H1 (cell line): ENCODE measurements at regions not wholly inside any gene's neighbourhood (a gene's known extent, or its start where the extent isn't known, plus 50 kb on each side); places are given as distances from the start of the nearest gene placed in this dataset.

Experiments
- CTCF ChIA-PET: fragments of 300-600 bp; sonication (Branson Sonifier 250); formaldehyde crosslinking; loops from one replicate; lab custom pipeline; 2021; ENCODE audit not compliant: partially characterized antibody; lab: Charles Lee
- POLR2A ChIA-PET: fragments of 300-600 bp; sonication (Branson Sonifier 250); formaldehyde crosslinking; loops from one replicate; lab custom pipeline; 2021; ENCODE audit warnings: inconsistent platforms; ENCODE audit not compliant: partially characterized antibody; lab: Charles Lee
- DNase-seq, 2 experiments: peaks; one replicate each; pipeline versions ENCODE4 v3.0.0 to v3.0.0-alpha.2; 2010 to 2022; ENCODE audit warnings: low spot score in 2 of 2, low read depth in 1 of 2, mixed read lengths in 1 of 2
- FAIRE-seq: peaks from 2 replicates; lab custom pipeline; 2011; peaks lifted over from hg19 to GRCh38; lab: Jason Lieb, UNC
- H2AFZ ChIP-seq: 2 replicates; pipeline ENCODE4 v1.8.1; 2012; ENCODE audit warnings: low read length, inconsistent platforms
- H2AK5ac ChIP-seq: 2 replicates; pipeline ENCODE4 v1.6.1; 2013; ENCODE audit warnings: low read depth, low read length
- H2BK120ac ChIP-seq: replicated peaks from 2 replicates; pipeline ENCODE3; 2013; ENCODE audit warnings: low read depth, low read length, inconsistent platforms
- H2BK12ac ChIP-seq: 2 replicates; pipeline ENCODE4 v1.6.1; 2013; ENCODE audit warnings: low read depth, low read length
- H2BK15ac ChIP-seq: 2 replicates; pipeline ENCODE4 v1.6.1; 2013; ENCODE audit warnings: low read length
- H2BK20ac ChIP-seq: 2 replicates; pipeline ENCODE4 v1.6.1; 2013; ENCODE audit warnings: low read length
- H2BK5ac ChIP-seq: 2 replicates; pipeline ENCODE4 v1.6.1; 2013; ENCODE audit warnings: low read depth, low read length
- H3K14ac ChIP-seq: 2 replicates; pipeline ENCODE4 v1.6.1; 2013; ENCODE audit warnings: inconsistent platforms; ENCODE audit not compliant: insufficient read length
- H3K18ac ChIP-seq: 2 replicates; pipeline ENCODE4 v1.6.1; 2013; ENCODE audit warnings: low read length; ENCODE audit errors: extremely low read depth
- H3K23ac ChIP-seq: 2 replicates; pipeline ENCODE4 v1.6.1; 2013; ENCODE audit warnings: inconsistent platforms; ENCODE audit not compliant: insufficient read length
- H3K23me2 ChIP-seq: 2 replicates; pipeline ENCODE4 v1.6.1; 2013; ENCODE audit warnings: low read depth, low read length
- H3K27ac ChIP-seq: 2 replicates; pipeline ENCODE4 v1.6.1; 2011; ENCODE audit warnings: low read depth, low read length, inconsistent platforms
- H3K27me3 ChIP-seq, 4 experiments: replicated peaks in 1 of 4; 1 replicate in 1 of 4; 2 replicates in 3 of 4; pipeline versions ENCODE4 v1.6.1 to v1.8.1; 2011 to 2013; ENCODE audit warnings: low read length in 3 of 4, mild to moderate bottlenecking in 3 of 4, inconsistent platforms in 2 of 4, mixed read lengths in 2 of 4, moderate library complexity in 1 of 4; ENCODE audit not compliant: control insufficient read depth in 3 of 4, insufficient read depth in 3 of 4; ENCODE audit errors: extremely low read depth in 1 of 4
- H3K36me3 ChIP-seq, 4 experiments: 2 replicates each; pipeline versions ENCODE4 v1.6.1 to v1.8.1; 2011 to 2013; ENCODE audit warnings: mild to moderate bottlenecking in 4 of 4, low read length in 3 of 4, moderate library complexity in 2 of 4, control low read depth in 1 of 4, inconsistent platforms in 1 of 4; ENCODE audit not compliant: insufficient read depth in 4 of 4, control insufficient read depth in 2 of 4
- H3K4ac ChIP-seq: replicated peaks from 2 replicates; pipeline ENCODE3; 2013; ENCODE audit warnings: low read length, low read depth, mixed read lengths, inconsistent platforms; ENCODE audit not compliant: insufficient read length
- H3K4me1 ChIP-seq, 4 experiments: replicated peaks in 1 of 4; 1 replicate in 1 of 4; 2 replicates in 3 of 4; pipeline versions ENCODE4 v1.6.1 to v1.8.1; 2011 to 2013; ENCODE audit warnings: low read length in 3 of 4, inconsistent platforms in 2 of 4, mixed read lengths in 1 of 4; ENCODE audit not compliant: insufficient read depth in 4 of 4, control insufficient read depth in 3 of 4
- H3K4me2 ChIP-seq, 2 experiments: 2 replicates each; pipeline versions ENCODE4 v1.6.1 to v1.8.1; 2011 to 2013; ENCODE audit warnings: low read depth in 2 of 2, low read length in 2 of 2, control low read depth in 1 of 2, inconsistent platforms in 1 of 2, mild to moderate bottlenecking in 1 of 2; ENCODE audit not compliant: insufficient read depth in 1 of 2
- H3K4me3 ChIP-seq, 4 experiments: fragments of 200-600, 300-600 bp in 1 of 4; sonication (generic), shearing (Covaris generic), sonication (Bioruptor Twin) in 1 of 4; 2 replicates each; pipeline versions ENCODE4 v1.5.1 to v1.8.1; 2011 to 2016; ENCODE audit warnings: low read length in 4 of 4, low read depth in 3 of 4, control low read depth in 2 of 4, inconsistent platforms in 2 of 4, mild to moderate bottlenecking in 2 of 4, mixed read lengths in 1 of 4, moderate library complexity in 1 of 4; ENCODE audit not compliant: insufficient read depth in 2 of 4; ENCODE audit errors: extremely low read depth in 1 of 4
- H3K56ac ChIP-seq: replicated peaks from 2 replicates; pipeline ENCODE3; 2013; ENCODE audit warnings: low read depth, mild to moderate bottlenecking, mixed read lengths, low read length, inconsistent platforms; ENCODE audit not compliant: insufficient read length
- H3K79me1 ChIP-seq: 2 replicates; pipeline ENCODE4 v1.6.1; 2013; ENCODE audit warnings: low read depth, low read length, control low read depth
- H3K79me2 ChIP-seq, 2 experiments: 2 replicates each; pipeline versions ENCODE4 v1.6.1 to v1.8.1; 2012 to 2013; ENCODE audit warnings: low read length in 2 of 2, mild to moderate bottlenecking in 2 of 2, inconsistent platforms in 1 of 2; ENCODE audit not compliant: insufficient read depth in 2 of 2, control insufficient read depth in 1 of 2
- H3K9ac ChIP-seq, 4 experiments: replicated peaks in 1 of 4; 1 replicate in 1 of 4; 2 replicates in 3 of 4; pipeline versions ENCODE4 v1.6.1 to v1.8.1; 2011 to 2013; ENCODE audit warnings: low read depth in 3 of 4, low read length in 3 of 4, control low read depth in 2 of 4, mild to moderate bottlenecking in 2 of 4, moderate library complexity in 2 of 4, inconsistent platforms in 1 of 4; ENCODE audit errors: extremely low read depth in 1 of 4
- H3K9me3 ChIP-seq, 2 experiments: 2 replicates each; pipeline versions ENCODE4 v1.6.1 to v1.8.1; 2012 to 2013; ENCODE audit warnings: mild to moderate bottlenecking in 2 of 2, moderate library complexity in 2 of 2, control low read depth in 1 of 2, inconsistent platforms in 1 of 2, low read depth in 1 of 2, low read length in 1 of 2, mixed read lengths in 1 of 2; ENCODE audit not compliant: insufficient read depth in 2 of 2
- H4K20me1 ChIP-seq, 2 experiments: replicated peaks in 1 of 2; 2 replicates each; pipeline versions ENCODE3 to v1.8.1; 2011 to 2013; ENCODE audit warnings: inconsistent platforms in 2 of 2, low read length in 2 of 2, mild to moderate bottlenecking in 1 of 2; ENCODE audit not compliant: insufficient read depth in 2 of 2, control insufficient read depth in 1 of 2
- H4K5ac ChIP-seq: 2 replicates; pipeline ENCODE4 v1.6.1; 2013; ENCODE audit warnings: low read length, low read depth, mixed read lengths, inconsistent platforms; ENCODE audit not compliant: insufficient read length
- H4K8ac ChIP-seq: 2 replicates; pipeline ENCODE4 v1.8.0; 2013; ENCODE audit warnings: mild to moderate bottlenecking, moderate library complexity, low read length, inconsistent platforms; ENCODE audit not compliant: insufficient read depth; ENCODE audit errors: extremely low read depth
- H4K91ac ChIP-seq: replicated peaks from 2 replicates; pipeline ENCODE3; 2013; ENCODE audit warnings: low read length, mixed read lengths, inconsistent platforms; ENCODE audit not compliant: insufficient read length
- BACH1 ChIP-seq: IDR thresholded peaks from 2 replicates; pipeline ENCODE4 v1.6.1; 2012; ENCODE audit warnings: low read length, improper control_type of control experiment
- EGR1 ChIP-seq: IDR thresholded peaks from 2 replicates; pipeline ENCODE4 v1.6.1; 2011; ENCODE audit warnings: low read depth, low read length, borderline replicate concordance
- EP300 ChIP-seq, 2 experiments: IDR thresholded peaks; 1 replicate in 1 of 2; 2 replicates in 1 of 2; pipeline ENCODE4 v1.6.1; 2011 to 2012; ENCODE audit warnings: low read depth in 2 of 2, low read length in 2 of 2, mild to moderate bottlenecking in 2 of 2, borderline replicate concordance in 1 of 2, inconsistent platforms in 1 of 2, moderate library complexity in 1 of 2
- FOSL1 ChIP-seq: IDR thresholded peaks from 2 replicates; pipeline ENCODE4 v1.6.1; 2011; ENCODE audit warnings: mild to moderate bottlenecking, low read depth, low read length, moderate library complexity; ENCODE audit not compliant: insufficient read depth
- HDAC2 ChIP-seq, 2 experiments: fragments of 300-600 bp in 1 of 2; sonication (generic) in 1 of 2; IDR thresholded peaks; 2 replicates each; pipeline ENCODE4 v1.6.1; 2011 to 2012; ENCODE audit warnings: low read depth in 2 of 2, low read length in 2 of 2, mild to moderate bottlenecking in 2 of 2, moderate library complexity in 2 of 2, borderline replicate concordance in 1 of 2, inconsistent platforms in 1 of 2
- POU5F1 ChIP-seq: IDR thresholded peaks from 2 replicates; pipeline ENCODE4 v1.6.1; 2011; ENCODE audit warnings: low read depth, mild to moderate bottlenecking, low read length, moderate library complexity
- RFX5 ChIP-seq: IDR thresholded peaks from 2 replicates; pipeline ENCODE4 v1.6.1; 2011; ENCODE audit warnings: low read depth, low read length, improper control_type of control experiment, borderline replicate concordance
- WGBS, 2 experiments: shearing (Covaris generic) in 1 of 2; methylation state at CpG; one replicate each; pipeline versions ENCODE4 v1.1.6 to v1.1.7; 2013 to 2015; ENCODE audit warnings: low lambda C conversion rate in 2 of 2, mixed read lengths in 2 of 2, inconsistent platforms in 1 of 2, low coverage in 1 of 2, missing lambda C conversion rate in 1 of 2; ENCODE audit not compliant: insufficient replicate concordance in 2 of 2, insufficient coverage in 1 of 2, insufficient read length in 1 of 2; ENCODE audit errors: extremely low coverage in 1 of 2, missing lambda C conversion rate in 1 of 2; 5-methylcytosine and 5-hydroxymethylcytosine counted together
- TF ChIP-seq, protein P1 (sequence below): IDR thresholded peaks from 2 replicates; pipeline ENCODE4 v1.6.1; 2012; ENCODE audit warnings: inconsistent platforms

DNA sequence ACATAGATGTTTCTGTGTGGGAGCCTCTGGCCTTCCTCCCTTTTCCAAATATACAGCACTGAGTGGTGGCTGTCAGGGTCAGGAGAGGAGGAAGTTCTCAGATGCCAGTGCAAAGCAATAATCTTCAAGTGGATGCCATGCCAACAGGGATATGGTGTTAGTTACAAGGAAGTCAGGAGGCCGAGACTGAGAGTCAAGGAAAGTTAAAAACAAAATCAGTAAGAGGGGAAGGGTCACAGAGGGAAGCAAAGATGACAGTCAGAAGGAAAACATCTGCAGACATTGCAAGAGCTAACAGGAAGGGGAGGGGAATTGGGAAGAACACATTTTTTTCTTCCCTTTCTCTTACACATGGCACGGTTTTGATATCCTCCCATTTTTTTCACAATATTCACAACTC lies 691.4 kb downstream of the ADGRL2 start:
- H3K79me2 ChIP-seq = no peaks in the 10 kb centered on the region
- no peaks in the 10 kb centered on the region for H3K27me3 ChIP-seq
- H4K8ac ChIP-seq = no peak overlapping the region
- H3K4me3 ChIP-seq = no peak overlapping the region
- no peak overlapping the region for H3K4ac ChIP-seq
- H2AK5ac ChIP-seq = no peak overlapping the region
- H3K23ac ChIP-seq = no peak overlapping the region
- H3K4me2 ChIP-seq = no peak overlapping the region
- CTCF ChIA-PET = no interaction called here
- no peak overlapping the region for H3K27ac ChIP-seq
- no peak overlapping the region for H2BK20ac ChIP-seq
- H3K23me2 ChIP-seq = no peaks in the 10 kb centered on the region
- H3K56ac ChIP-seq = no peak overlapping the region
- FAIRE-seq (no peak), DNase-seq (no peak)
- H2BK5ac ChIP-seq = peak overlapping the region; percentile 38; the same call in 1 of the 2 replicates
- no peak overlapping the region for H3K18ac ChIP-seq
- POLR2A ChIA-PET = no interaction called here
- no peak overlapping the region; the same call in 1 of the 2 replicates for H2BK12ac ChIP-seq
- no peaks in the 10 kb centered on the region; a peak in 1 of 8 replicates for H3K36me3 ChIP-seq
- no peak for TF ChIP-seq POU5F1
- TF ChIP-seq RFX5 = no peak
- no peak for TF ChIP-seq EP300 (IDR thresholded peaks at IDR 0.05; ENCODE audit: borderline replicate concordance in 1 of 2, low read depth in 2 of 2, low read length in 2 of 2)
- TF ChIP-seq, protein P1, sequence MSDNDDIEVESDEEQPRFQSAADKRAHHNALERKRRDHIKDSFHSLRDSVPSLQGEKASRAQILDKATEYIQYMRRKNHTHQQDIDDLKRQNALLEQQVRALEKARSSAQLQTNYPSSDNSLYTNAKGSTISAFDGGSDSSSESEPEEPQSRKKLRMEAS = no peak
- no peak for TF ChIP-seq BACH1
- no peak for TF ChIP-seq EGR1
- TF ChIP-seq FOSL1 = no peak
- TF ChIP-seq HDAC2 (IDR thresholded peaks at IDR 0.05; ENCODE audit: borderline replicate concordance in 1 of 2, low read depth in 2 of 2, low read length in 2 of 2) = no peak
- no peaks in the 10 kb centered on the region for H3K79me1 ChIP-seq
- no peak overlapping the region for H2BK120ac ChIP-seq
- H4K20me1 ChIP-seq = no peaks in the 10 kb centered on the region
- no peak overlapping the region for H3K14ac ChIP-seq
- H2AFZ ChIP-seq = no peak overlapping the region
- H3K9ac ChIP-seq = no peak overlapping the region
- no peak overlapping the region for H4K5ac ChIP-seq
- 93% methylated on average over 2 of the region's 2 CpGs; no CpG with 5 or more reads in 1 of the 2 experiments for WGBS, 2 experiments
- no peak overlapping the region for H2BK15ac ChIP-seq
- no peaks in the 10 kb centered on the region for H3K4me1 ChIP-seq
- H4K91ac ChIP-seq = no peak overlapping the region
- peaks cover 29 to 30% of the 10 kb centered on the region in 2 experiments for H3K9me3 ChIP-seq
